ENCODE measurements at regions not wholly inside any gene's neighbourhood (a gene's known extent, or its start where the extent isn't known, plus 50 kb on each side); places are given as distances from the start of the nearest gene placed in this dataset.

DNA sequence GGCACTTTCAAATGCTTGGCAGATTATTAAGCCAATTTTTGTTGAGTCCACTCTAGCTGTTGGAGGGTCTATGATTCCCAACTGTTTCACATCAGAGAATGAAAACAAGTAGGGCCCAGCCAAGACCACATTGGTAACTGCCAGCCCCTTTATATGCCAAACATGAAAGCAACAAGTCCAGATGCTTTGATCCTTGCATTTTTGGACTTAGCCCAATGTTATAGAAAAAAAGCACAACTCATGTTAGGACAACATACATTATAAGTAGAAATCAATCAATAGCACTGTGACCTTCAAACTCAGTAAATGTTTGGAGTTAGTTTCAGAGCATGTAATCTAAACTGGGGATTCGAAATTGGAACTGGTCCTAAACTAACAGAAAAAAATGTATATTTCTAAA is 674.7 kb downstream of the MECOM start:
- no peak overlapping the region for H3K56ac ChIP-seq (ENCODE audit: low read length)
- H3K4me3 ChIP-seq (ENCODE audit: low read length) = no peak overlapping the region
- H3K79me1 ChIP-seq (ENCODE audit: low read length) = no peaks in the 10 kb centered on the region
- H3K9ac ChIP-seq (ENCODE audit: low read length) = no peak overlapping the region
- no peak overlapping the region for H3K27ac ChIP-seq (ENCODE audit: low read depth, low read length)
- no peak overlapping the region for H2AK5ac ChIP-seq (ENCODE audit: low read length)
- no peak overlapping the region for H2BK120ac ChIP-seq (ENCODE audit: low read depth, low read length)
- no peak overlapping the region for H3K23ac ChIP-seq (ENCODE audit: low read length)
- DNase-seq = no peak
- no peak overlapping the region for H3K18ac ChIP-seq (ENCODE audit: low read length)
- H3K4me2 ChIP-seq (ENCODE audit: low read length) = no peak overlapping the region
- H3K79me2 ChIP-seq (ENCODE audit: control insufficient read depth, insufficient read depth, low read length) = no peaks in the 10 kb centered on the region
- no peak overlapping the region for H2BK5ac ChIP-seq (ENCODE audit: low read length)
- WGBS (ENCODE audit: extremely low coverage, insufficient coverage, low lambda C conversion rate) = no CpG with 5 or more reads among the region's 1 CpG
- no peak overlapping the region for H4K8ac ChIP-seq (ENCODE audit: low read depth, low read length)
- no peak overlapping the region for H2BK15ac ChIP-seq (replicated peaks; ENCODE audit: low read depth)
- no peaks in the 10 kb centered on the region for H3K27me3 ChIP-seq (ENCODE audit: insufficient read depth, low read length, poor library complexity)
- no peak overlapping the region for H3K4ac ChIP-seq (ENCODE audit: low read depth, low read length)
- H3K36me3 ChIP-seq (ENCODE audit: control insufficient read depth, insufficient read depth, low read length) = no peaks in the 10 kb centered on the region
- H3K4me1 ChIP-seq (ENCODE audit: control insufficient read depth, low read depth, low read length) = no peaks in the 10 kb centered on the region
- H4K5ac ChIP-seq (ENCODE audit: low read length) = no peak overlapping the region

DNA sequence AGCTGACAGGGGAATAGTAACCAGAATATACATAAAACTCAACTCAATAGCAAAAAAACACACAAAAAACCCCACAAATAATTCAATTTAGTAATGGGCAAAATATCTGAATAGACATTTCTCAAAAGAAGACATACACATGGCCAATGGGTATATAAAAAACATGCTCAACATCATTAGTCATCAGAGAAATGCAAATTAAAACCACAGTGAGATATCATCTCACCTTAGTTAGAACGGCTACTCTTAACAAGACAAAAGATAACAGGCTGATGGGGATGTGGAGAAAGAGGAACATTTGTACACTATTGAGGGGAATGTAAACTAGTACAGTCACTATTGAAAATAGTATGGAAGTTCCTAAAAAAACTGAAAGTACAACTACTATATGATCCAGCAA is 678.6 kb downstream of the MECOM start:
- H4K5ac ChIP-seq (ENCODE audit: low read length) = no peak overlapping the region
- H3K27me3 ChIP-seq (ENCODE audit: insufficient read depth, low read length, poor library complexity) = no peaks in the 10 kb centered on the region
- H2BK15ac ChIP-seq (replicated peaks; ENCODE audit: low read depth) = no peak overlapping the region
- no peak overlapping the region for H4K8ac ChIP-seq (ENCODE audit: low read depth, low read length)
- no CpG with 5 or more reads among the region's 1 CpG for WGBS (ENCODE audit: extremely low coverage, insufficient coverage, low lambda C conversion rate)
- H2BK120ac ChIP-seq (ENCODE audit: low read depth, low read length) = no peak overlapping the region
- no peak overlapping the region for H3K18ac ChIP-seq (ENCODE audit: low read length)
- no peaks in the 10 kb centered on the region for H3K36me3 ChIP-seq (ENCODE audit: control insufficient read depth, insufficient read depth, low read length)
- no peak overlapping the region for H3K9ac ChIP-seq (ENCODE audit: low read length)
- no peak overlapping the region for H3K23ac ChIP-seq (ENCODE audit: low read length)
- H3K4me1 ChIP-seq (ENCODE audit: control insufficient read depth, low read depth, low read length) = no peaks in the 10 kb centered on the region
- H3K4me3 ChIP-seq (ENCODE audit: low read length) = no peak overlapping the region
- H2AK5ac ChIP-seq (ENCODE audit: low read length) = no peak overlapping the region
- H3K4ac ChIP-seq (ENCODE audit: low read depth, low read length) = no peak overlapping the region
- H2BK5ac ChIP-seq (ENCODE audit: low read length) = no peak overlapping the region
- no peaks in the 10 kb centered on the region for H3K79me2 ChIP-seq (ENCODE audit: control insufficient read depth, insufficient read depth, low read length)
- H3K79me1 ChIP-seq (ENCODE audit: low read length) = no peaks in the 10 kb centered on the region
- DNase-seq = no peak
- H3K4me2 ChIP-seq (ENCODE audit: low read length) = no peak overlapping the region
- H3K27ac ChIP-seq (ENCODE audit: low read depth, low read length) = no peak overlapping the region
- H3K56ac ChIP-seq (ENCODE audit: low read length) = no peak overlapping the region

DNA sequence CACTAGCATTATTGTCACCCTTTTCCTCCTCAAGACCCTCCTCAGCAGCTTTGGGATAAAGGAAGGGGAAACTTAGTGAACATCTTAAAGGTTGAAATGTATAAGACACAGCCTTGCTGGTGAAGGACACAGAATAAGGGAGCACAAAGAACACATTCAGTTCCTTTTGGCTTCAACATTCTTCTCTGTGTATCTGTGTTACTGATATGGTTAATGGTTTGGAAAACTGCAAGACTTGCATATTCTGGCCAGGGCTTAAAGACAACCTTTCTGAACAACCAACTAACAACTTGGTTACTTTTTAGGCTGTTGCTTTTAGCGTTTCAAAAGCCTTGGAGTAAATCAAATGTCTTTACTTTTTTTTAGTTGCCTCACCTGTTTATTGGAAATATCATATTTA is 680.5 kb downstream of the MECOM start:
- Histone ChIP-seq H3K4me1 (ENCODE audit: control insufficient read depth, low read depth, low read length) (no peaks in the 10 kb centered on the region), H3K36me3 (ENCODE audit: control insufficient read depth, insufficient read depth, low read length) (no peaks in the 10 kb centered on the region), H3K79me1 (ENCODE audit: low read length) (no peaks in the 10 kb centered on the region), H3K56ac (ENCODE audit: low read length) (no peak overlapping the region), H3K27ac (ENCODE audit: low read depth, low read length) (no peak overlapping the region), H2BK5ac (ENCODE audit: low read length) (no peak overlapping the region), H3K27me3 (ENCODE audit: insufficient read depth, low read length, poor library complexity) (no peaks in the 10 kb centered on the region), H3K18ac (ENCODE audit: low read length) (no peak overlapping the region), H3K79me2 (ENCODE audit: control insufficient read depth, insufficient read depth, low read length) (no peaks in the 10 kb centered on the region), H3K4me3 (ENCODE audit: low read length) (no peak overlapping the region), H2BK120ac (ENCODE audit: low read depth, low read length) (no peak overlapping the region), H2AK5ac (ENCODE audit: low read length) (no peak overlapping the region), H3K23ac (ENCODE audit: low read length) (no peak overlapping the region), H3K4ac (ENCODE audit: low read depth, low read length) (no peak overlapping the region), H4K8ac (ENCODE audit: low read depth, low read length) (no peak overlapping the region), H2BK15ac (replicated peaks; ENCODE audit: low read depth) (no peak overlapping the region), H3K4me2 (ENCODE audit: low read length) (no peak overlapping the region), H4K5ac (ENCODE audit: low read length) (no peak overlapping the region), H3K9ac (ENCODE audit: low read length) (no peak overlapping the region)
- no peak for DNase-seq
- no CpG with 5 or more reads among the region's 1 CpG for WGBS (ENCODE audit: extremely low coverage, insufficient coverage, low lambda C conversion rate)

- H3K36me3 ChIP-seq (ENCODE audit: control insufficient read depth, insufficient read depth, low read length) = no peaks in the 10 kb centered on the region
- DNase-seq = no peak
- no CpG with 5 or more reads among the region's 4 CpGs for WGBS (ENCODE audit: extremely low coverage, insufficient coverage, low lambda C conversion rate)
Measured at GRCh38 chr3:168981396-168981795, 682.1 kb downstream of the MECOM start.

DNA sequence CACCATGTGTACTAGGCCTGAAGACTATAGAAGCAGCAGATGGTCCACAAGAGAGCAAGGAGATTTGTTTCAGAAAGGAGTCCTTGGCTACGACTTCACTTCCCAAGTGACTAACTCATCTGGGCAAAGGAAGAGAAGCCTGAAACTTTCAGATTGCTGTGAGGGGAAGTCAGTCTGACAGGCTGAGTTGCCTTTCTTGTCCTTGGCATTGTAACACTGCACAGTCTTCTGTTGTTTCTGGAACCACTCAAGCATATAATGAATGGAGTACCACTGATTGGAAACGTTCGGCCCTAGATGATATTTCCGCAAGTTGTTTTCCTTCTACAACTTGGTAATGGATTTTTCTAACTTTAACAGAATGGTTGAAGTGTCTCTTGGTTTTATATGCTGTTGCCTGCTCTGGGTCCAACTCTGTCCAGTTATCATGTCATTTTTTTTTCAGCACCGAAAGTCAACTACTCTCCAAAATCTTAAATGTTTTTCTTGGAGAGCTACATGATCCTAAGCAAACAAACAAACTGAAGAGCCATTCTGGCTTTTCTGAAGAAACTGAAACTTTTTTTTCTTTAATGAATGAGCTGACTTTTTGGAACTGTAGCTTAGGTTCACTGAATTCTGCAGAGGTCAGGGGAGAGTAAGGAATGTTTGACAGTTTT is 685.7 kb downstream of the MECOM start:
- DNase-seq = no peak
- no peaks in the 10 kb centered on the region for H3K4me1 ChIP-seq (ENCODE audit: control insufficient read depth, low read depth, low read length)
- no peaks in the 10 kb centered on the region for H3K27me3 ChIP-seq (ENCODE audit: insufficient read depth, low read length, poor library complexity)
- no peak overlapping the region for H3K4ac ChIP-seq (ENCODE audit: low read depth, low read length)
- no peaks in the 10 kb centered on the region for H3K36me3 ChIP-seq (ENCODE audit: control insufficient read depth, insufficient read depth, low read length)
- no peak overlapping the region for H3K18ac ChIP-seq (ENCODE audit: low read length)
- H2AK5ac ChIP-seq (ENCODE audit: low read length) = no peak overlapping the region
- no peak overlapping the region for H3K4me3 ChIP-seq (ENCODE audit: low read length)
- H2BK5ac ChIP-seq (ENCODE audit: low read length) = no peak overlapping the region
- no CpG with 5 or more reads among the region's 5 CpGs for WGBS (ENCODE audit: extremely low coverage, insufficient coverage, low lambda C conversion rate)
- H2BK15ac ChIP-seq (replicated peaks; ENCODE audit: low read depth) = no peak overlapping the region
- no peak overlapping the region for H3K4me2 ChIP-seq (ENCODE audit: low read length)
- H4K8ac ChIP-seq (ENCODE audit: low read depth, low read length) = no peak overlapping the region
- H3K79me1 ChIP-seq (ENCODE audit: low read length) = no peaks in the 10 kb centered on the region
- H3K56ac ChIP-seq (ENCODE audit: low read length) = no peak overlapping the region
- H3K27ac ChIP-seq (ENCODE audit: low read depth, low read length) = no peak overlapping the region
- no peak overlapping the region for H2BK120ac ChIP-seq (ENCODE audit: low read depth, low read length)
- no peak overlapping the region for H3K9ac ChIP-seq (ENCODE audit: low read length)
- no peaks in the 10 kb centered on the region for H3K79me2 ChIP-seq (ENCODE audit: control insufficient read depth, insufficient read depth, low read length)
- no peak overlapping the region for H3K23ac ChIP-seq (ENCODE audit: low read length)
- no peak overlapping the region for H4K5ac ChIP-seq (ENCODE audit: low read length)

More at GRCh38 chr3:168981396-168981795, 682.1 kb downstream of the MECOM start:
- Histone ChIP-seq H2AK5ac (ENCODE audit: low read length) (no peak overlapping the region), H3K79me1 (ENCODE audit: low read length) (no peaks in the 10 kb centered on the region), H3K9ac (ENCODE audit: low read length) (no peak overlapping the region), H4K8ac (ENCODE audit: low read depth, low read length) (no peak overlapping the region), H3K56ac (ENCODE audit: low read length) (no peak overlapping the region), H2BK15ac (replicated peaks; ENCODE audit: low read depth) (no peak overlapping the region), H3K4me3 (ENCODE audit: low read length) (no peak overlapping the region), H3K27ac (ENCODE audit: low read depth, low read length) (no peak overlapping the region), H4K5ac (ENCODE audit: low read length) (no peak overlapping the region), H3K4me1 (ENCODE audit: control insufficient read depth, low read depth, low read length) (no peaks in the 10 kb centered on the region), H3K27me3 (ENCODE audit: insufficient read depth, low read length, poor library complexity) (no peaks in the 10 kb centered on the region), H3K4ac (ENCODE audit: low read depth, low read length) (no peak overlapping the region), H3K18ac (ENCODE audit: low read length) (no peak overlapping the region), H3K79me2 (ENCODE audit: control insufficient read depth, insufficient read depth, low read length) (no peaks in the 10 kb centered on the region), H3K23ac (ENCODE audit: low read length) (no peak overlapping the region), H3K4me2 (ENCODE audit: low read length) (no peak overlapping the region), H2BK5ac (ENCODE audit: low read length) (no peak overlapping the region), H2BK120ac (ENCODE audit: low read depth, low read length) (no peak overlapping the region)

- no peak for DNase-seq
- Histone ChIP-seq H3K36me3 (ENCODE audit: control insufficient read depth, insufficient read depth, low read length) (no peaks in the 10 kb centered on the region), H3K23ac (ENCODE audit: low read length) (no peak overlapping the region), H3K27me3 (ENCODE audit: insufficient read depth, low read length, poor library complexity) (no peaks in the 10 kb centered on the region), H3K4me3 (ENCODE audit: low read length) (no peak overlapping the region), H3K4me1 (ENCODE audit: control insufficient read depth, low read depth, low read length) (no peaks in the 10 kb centered on the region), H2BK120ac (ENCODE audit: low read depth, low read length) (no peak overlapping the region), H2BK15ac (replicated peaks; ENCODE audit: low read depth) (no peak overlapping the region), H3K18ac (ENCODE audit: low read length) (no peak overlapping the region), H2AK5ac (ENCODE audit: low read length) (no peak overlapping the region), H3K27ac (ENCODE audit: low read depth, low read length) (no peak overlapping the region), H2BK5ac (ENCODE audit: low read length) (no peak overlapping the region), H3K79me1 (ENCODE audit: low read length) (no peaks in the 10 kb centered on the region), H4K5ac (ENCODE audit: low read length) (no peak overlapping the region), H3K9ac (ENCODE audit: low read length) (no peak overlapping the region), H3K56ac (ENCODE audit: low read length) (no peak overlapping the region), H3K4me2 (ENCODE audit: low read length) (no peak overlapping the region), H3K4ac (ENCODE audit: low read depth, low read length) (no peak overlapping the region), H4K8ac (ENCODE audit: low read depth, low read length) (no peak overlapping the region), H3K79me2 (ENCODE audit: control insufficient read depth, insufficient read depth, low read length) (no peaks in the 10 kb centered on the region)
- WGBS (ENCODE audit: extremely low coverage, insufficient coverage, low lambda C conversion rate) = no CpG with 5 or more reads among the region's 2 CpGs
Measured at GRCh38 chr3:168976969-168977368, 686.5 kb downstream of the MECOM start.

Measured in mesendoderm (in vitro differentiated cells).